OCI-LY7 (cell line): ENCODE measurements at regions not wholly inside any gene's neighbourhood (a gene's known extent, or its start where the extent isn't known, plus 50 kb on each side); places are given as distances from the start of the nearest gene placed in this dataset.

Experiments
- BruUV-seq: library from RNA; stranded (reverse); fragments of 400-500 nt; replicated peaks from 2 replicates; lab custom pipeline; 2021; lab: Mats Ljungman, UMichigan
- CTCF ChIA-PET: fragments of 300-600 bp; sonication (Branson Sonifier 250); formaldehyde crosslinking; loops from one replicate; lab custom pipeline; 2022; ENCODE audit warnings: antibody characterized with exemption; ENCODE audit not compliant: unreplicated experiment; lab: Charles Lee
- POLR2A ChIA-PET: fragments of 300-600 bp; sonication (Branson Sonifier 250); formaldehyde crosslinking; loops from one replicate; lab custom pipeline; 2022; ENCODE audit warnings: antibody characterized with exemption; lab: Charles Lee
- DNase-seq: peaks from one replicate; pipeline ENCODE4 v3.0.0-alpha.2; 2015; ENCODE audit warnings: low spot score
- H2AFZ ChIP-seq: fragments of 200-600 bp; sonication (generic), shearing (Covaris generic); 2 replicates; pipeline ENCODE4 v1.6.1; 2014; ENCODE audit warnings: mild to moderate bottlenecking, antibody characterized with exemption, low read length, moderate library complexity
- H3K27ac ChIP-seq: fragments of 200-600 bp; sonication (generic); 2 replicates; pipeline ENCODE4 v1.5.1; 2014; ENCODE audit warnings: mixed run types, low read depth, mild to moderate bottlenecking, moderate library complexity, low read length, inconsistent platforms; ENCODE audit not compliant: poor library complexity, severe bottlenecking
- H3K36me3 ChIP-seq: fragments of 200-600 bp; sonication (generic); 2 replicates; pipeline ENCODE4 v1.6.1; 2014; ENCODE audit warnings: mild to moderate bottlenecking, antibody characterized with exemption, low read length, moderate library complexity, mixed read lengths; ENCODE audit not compliant: insufficient read depth
- H3K4me1 ChIP-seq: fragments of 200-600 bp; sonication (generic); 2 replicates; pipeline ENCODE4 v1.5.1; 2014; ENCODE audit warnings: mild to moderate bottlenecking, low read length; ENCODE audit not compliant: insufficient read depth, poor library complexity, severe bottlenecking
- H3K4me2 ChIP-seq: fragments of 200-600 bp; sonication (generic); 2 replicates; pipeline ENCODE4 v1.6.1; 2014; ENCODE audit warnings: mild to moderate bottlenecking, low read length
- H3K4me3 ChIP-seq: fragments of 200-600 bp; sonication (generic); 2 replicates; pipeline ENCODE4 v1.5.1; 2014; ENCODE audit warnings: mild to moderate bottlenecking, low read depth, low read length; ENCODE audit not compliant: poor library complexity, severe bottlenecking
- H3K79me2 ChIP-seq: fragments of 200-600 bp; sonication (generic); 2 replicates; pipeline ENCODE4 v1.6.1; 2016; ENCODE audit warnings: low read depth, mild to moderate bottlenecking, low read length, moderate library complexity, mixed read lengths; ENCODE audit not compliant: insufficient read depth
- H3K9me2 ChIP-seq: fragments of 200-600 bp; sonication (generic); 2 replicates; pipeline ENCODE4 v1.6.1; 2016; ENCODE audit warnings: mild to moderate bottlenecking, low read length, mixed read lengths; ENCODE audit not compliant: insufficient read depth
- H3K9me3 ChIP-seq: fragments of 200-600 bp; sonication (generic); 2 replicates; pipeline ENCODE4 v1.6.1; 2014; ENCODE audit warnings: mild to moderate bottlenecking, mixed run types, low read length, mixed read lengths
- H4K20me1 ChIP-seq: fragments of 200-600 bp; sonication (generic); 2 replicates; pipeline ENCODE4 v1.6.1; 2014; ENCODE audit warnings: mild to moderate bottlenecking, antibody characterized with exemption, low read length, moderate library complexity, mixed read lengths; ENCODE audit not compliant: insufficient read depth
- EZH2phosphoT487 ChIP-seq: fragments of 200-600 bp; sonication (generic); IDR thresholded peaks from 2 replicates; pipeline ENCODE4 v1.6.1; 2018; ENCODE audit warnings: low read depth, borderline replicate concordance, mild to moderate bottlenecking, mixed run types, antibody characterized with exemption, low read length, moderate library complexity, mixed read lengths
- intact Hi-C: fragments of 100-400 bp; cut with micrococcal nuclease; formaldehyde crosslinking; loops from one replicate; pipeline ENCODE4 v1.10.0; 2022; ENCODE audit not compliant: unreplicated experiment
- TF ChIP-seq, protein P1 (sequence below): fragments of 200-600 bp; sonication (generic); conservative IDR thresholded peaks from 2 replicates; pipeline ENCODE4 v1.5.1; 2014; ENCODE audit warnings: mild to moderate bottlenecking, antibody characterized with exemption, low read length, moderate library complexity, mixed read lengths

DNA sequence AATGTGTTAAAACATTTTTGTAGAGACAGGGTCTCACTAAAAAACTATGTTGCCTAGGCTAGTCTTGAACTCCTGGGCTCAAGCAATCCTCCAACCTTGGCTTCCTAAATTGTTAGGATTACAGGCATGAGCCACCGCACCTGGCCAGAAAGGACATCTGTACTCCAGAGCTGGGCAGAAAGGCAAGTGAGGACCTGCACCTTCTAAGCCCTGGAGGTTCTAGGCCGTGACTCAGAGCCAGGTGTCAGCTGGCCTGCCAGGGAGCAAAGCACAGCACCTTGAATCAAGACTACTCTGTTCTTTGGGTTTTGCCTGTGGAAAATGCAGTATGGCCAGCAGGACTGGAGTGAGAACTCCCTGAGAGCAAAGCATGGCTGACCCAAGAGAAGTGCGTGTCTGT is 396.5 kb downstream of the ADRA2A start:
- POLR2A ChIA-PET: no interaction called here

DNA sequence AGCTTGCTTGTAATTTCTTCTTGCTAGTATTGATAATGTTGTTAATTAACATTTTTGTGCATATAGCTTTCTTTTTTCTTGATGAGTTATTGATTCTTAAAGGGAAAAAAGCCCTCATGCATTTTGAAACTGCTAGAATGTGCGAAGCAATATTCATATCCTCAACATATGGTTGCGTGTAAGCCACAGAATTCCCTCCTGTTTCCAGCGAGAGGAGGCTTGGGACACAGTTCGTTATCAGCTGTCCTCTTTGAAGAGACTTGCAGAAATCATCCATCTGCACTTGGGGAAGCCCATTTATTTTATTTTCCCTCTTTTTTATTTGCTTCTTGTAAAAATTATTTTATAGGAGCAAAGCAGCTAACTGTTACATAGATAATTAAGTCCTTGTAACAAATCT is 398.0 kb downstream of the ADRA2A start:
- POLR2A ChIA-PET: interaction anchor here (0.6 to 1.7 kb wide), 2 partner anchors 25 to 66 kb away, joined by 3 to 4 read pairs; no protein-coding TSS in a partner anchor
- Histone ChIP-seq H4K20me1 (no peaks in the 10 kb centered on the region), H3K9me3 (no peaks in the 10 kb centered on the region), H3K36me3 (no peaks in the 10 kb centered on the region), H3K4me2 (no peak overlapping the region), H3K79me2 (no peaks in the 10 kb centered on the region), H3K4me1 (no peaks in the 10 kb centered on the region), H2AFZ (no peak overlapping the region), H3K9me2 (no peaks in the 10 kb centered on the region), H3K27ac (no peak overlapping the region), H3K4me3 (no peak overlapping the region)
- no TSS peak for BruUV-seq
- CTCF ChIA-PET: no interaction called here
- intact Hi-C loops: no loop called here
- TF ChIP-seq, protein P1, sequence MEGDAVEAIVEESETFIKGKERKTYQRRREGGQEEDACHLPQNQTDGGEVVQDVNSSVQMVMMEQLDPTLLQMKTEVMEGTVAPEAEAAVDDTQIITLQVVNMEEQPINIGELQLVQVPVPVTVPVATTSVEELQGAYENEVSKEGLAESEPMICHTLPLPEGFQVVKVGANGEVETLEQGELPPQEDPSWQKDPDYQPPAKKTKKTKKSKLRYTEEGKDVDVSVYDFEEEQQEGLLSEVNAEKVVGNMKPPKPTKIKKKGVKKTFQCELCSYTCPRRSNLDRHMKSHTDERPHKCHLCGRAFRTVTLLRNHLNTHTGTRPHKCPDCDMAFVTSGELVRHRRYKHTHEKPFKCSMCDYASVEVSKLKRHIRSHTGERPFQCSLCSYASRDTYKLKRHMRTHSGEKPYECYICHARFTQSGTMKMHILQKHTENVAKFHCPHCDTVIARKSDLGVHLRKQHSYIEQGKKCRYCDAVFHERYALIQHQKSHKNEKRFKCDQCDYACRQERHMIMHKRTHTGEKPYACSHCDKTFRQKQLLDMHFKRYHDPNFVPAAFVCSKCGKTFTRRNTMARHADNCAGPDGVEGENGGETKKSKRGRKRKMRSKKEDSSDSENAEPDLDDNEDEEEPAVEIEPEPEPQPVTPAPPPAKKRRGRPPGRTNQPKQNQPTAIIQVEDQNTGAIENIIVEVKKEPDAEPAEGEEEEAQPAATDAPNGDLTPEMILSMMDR: no peak
- TF ChIP-seq EZH2phosphoT487: no peak
- no peak for DNase-seq

More for the DNA sequence above, 396.5 kb downstream of the ADRA2A start:
- no peaks in the 10 kb centered on the region for H3K9me3 ChIP-seq
- no peak overlapping the region for H3K4me2 ChIP-seq
- H3K4me1 ChIP-seq: no peaks in the 10 kb centered on the region
- H2AFZ ChIP-seq: no peak overlapping the region
- H3K4me3 ChIP-seq: no peak overlapping the region
- BruUV-seq: no TSS peak
- H3K36me3 ChIP-seq: no peaks in the 10 kb centered on the region
- no peaks in the 10 kb centered on the region for H3K79me2 ChIP-seq
- CTCF ChIA-PET: no interaction called here
- H3K9me2 ChIP-seq: no peaks in the 10 kb centered on the region
- no peaks in the 10 kb centered on the region for H4K20me1 ChIP-seq
- H3K27ac ChIP-seq: no peak overlapping the region
- no peak for TF ChIP-seq EZH2phosphoT487
- TF ChIP-seq, protein P1: no peak
- DNase-seq: no peak
- intact Hi-C loops: no loop called here

DNA sequence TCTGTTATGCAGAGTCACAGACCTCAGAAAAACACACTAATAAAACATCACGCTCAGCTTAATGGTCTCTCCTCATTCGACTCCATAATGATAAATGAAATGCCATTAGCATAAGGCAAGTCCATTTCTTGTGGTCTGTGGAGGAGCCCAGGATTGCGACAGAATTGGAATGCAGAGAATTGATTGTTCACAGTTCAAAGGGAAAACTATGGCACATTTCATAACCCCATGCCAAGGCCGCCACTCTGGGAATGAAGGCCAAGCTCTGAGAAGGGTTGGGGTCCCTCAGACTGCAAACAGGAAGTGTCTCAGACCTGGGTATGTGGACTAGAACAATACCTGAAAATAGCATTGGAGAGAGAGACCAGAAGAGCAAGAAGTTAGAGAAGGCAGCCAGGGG is 398.9 kb downstream of the ADRA2A start:
- Histone ChIP-seq H4K20me1 (no peaks in the 10 kb centered on the region), H3K27ac (no peak overlapping the region), H3K36me3 (no peaks in the 10 kb centered on the region), H3K4me2 (no peak overlapping the region), H3K4me3 (no peak overlapping the region), H3K9me3 (no peaks in the 10 kb centered on the region), H3K9me2 (no peaks in the 10 kb centered on the region), H2AFZ (no peak overlapping the region), H3K79me2 (no peaks in the 10 kb centered on the region), H3K4me1 (no peaks in the 10 kb centered on the region)
- BruUV-seq: no TSS peak
- no peak for DNase-seq
- intact Hi-C loops: no loop called here
- TF ChIP-seq, protein P1: no peak
- no peak for TF ChIP-seq EZH2phosphoT487
- POLR2A ChIA-PET: interaction anchor here (1.7 kb wide), 1 partner anchor 26 kb away, joined by 4 read pairs; no protein-coding TSS in a partner anchor
- CTCF ChIA-PET: no interaction called here
